Stomach (tissue), 4 donors: ENCODE measurements at regions not wholly inside any gene's neighbourhood (a gene's known extent, or its start where the extent isn't known, plus 50 kb on each side); places are given as distances from the start of the nearest gene placed in this dataset.

Experiments used
- EP300 ChIP-seq: sonication (generic); formaldehyde crosslinking; IDR thresholded peaks from one replicate; pipeline ENCODE4 v1.6.1; 2017; ENCODE audit warnings: antibody characterized with exemption
- POLR2AphosphoS5 ChIP-seq, 3 donors: sonication (generic); formaldehyde crosslinking; IDR thresholded peaks; one replicate each; pipeline ENCODE4 v1.6.1; 2016; ENCODE audit warnings: antibody characterized with exemption in 3 of 3
- TF ChIP-seq, protein P1 (sequence below), 7 experiments: fragments of 450-650 bp in 4 of 7; fragments of 200-600 bp in 3 of 7; sonication (generic) in 3 of 7; IDR thresholded peaks; one replicate each; pipeline ENCODE4 v1.5.1; 2016 to 2019; ENCODE audit warnings: antibody characterized with exemption in 7 of 7, control low read depth in 2 of 7, mild to moderate bottlenecking in 1 of 7

DNA sequence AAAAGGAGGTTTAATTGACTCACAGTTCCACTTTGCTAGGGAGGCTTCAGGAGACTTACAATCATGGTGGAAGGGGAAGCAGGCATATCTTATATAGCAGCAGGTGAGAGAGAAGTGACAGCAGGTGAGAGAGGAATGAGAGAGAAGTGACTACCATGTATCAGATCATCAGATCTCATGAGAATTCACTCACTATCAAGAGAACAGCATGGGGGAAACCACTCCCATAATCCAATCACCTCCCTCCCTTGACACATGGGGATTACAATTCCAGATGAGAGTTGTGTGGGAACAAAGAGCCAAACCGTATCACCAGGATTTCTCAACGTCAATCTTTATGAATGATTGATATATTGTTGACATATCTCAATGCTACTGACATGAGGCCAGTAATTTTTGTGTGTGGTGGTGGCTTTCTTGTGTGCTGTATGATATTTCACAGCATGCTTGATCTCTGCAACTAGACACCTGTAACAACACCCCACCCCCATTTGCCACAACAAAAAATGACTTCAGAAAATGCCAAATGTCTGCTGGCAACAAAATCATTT, 1470.9 kb upstream of the SEL1L start:
- TF ChIP-seq, protein P1, sequence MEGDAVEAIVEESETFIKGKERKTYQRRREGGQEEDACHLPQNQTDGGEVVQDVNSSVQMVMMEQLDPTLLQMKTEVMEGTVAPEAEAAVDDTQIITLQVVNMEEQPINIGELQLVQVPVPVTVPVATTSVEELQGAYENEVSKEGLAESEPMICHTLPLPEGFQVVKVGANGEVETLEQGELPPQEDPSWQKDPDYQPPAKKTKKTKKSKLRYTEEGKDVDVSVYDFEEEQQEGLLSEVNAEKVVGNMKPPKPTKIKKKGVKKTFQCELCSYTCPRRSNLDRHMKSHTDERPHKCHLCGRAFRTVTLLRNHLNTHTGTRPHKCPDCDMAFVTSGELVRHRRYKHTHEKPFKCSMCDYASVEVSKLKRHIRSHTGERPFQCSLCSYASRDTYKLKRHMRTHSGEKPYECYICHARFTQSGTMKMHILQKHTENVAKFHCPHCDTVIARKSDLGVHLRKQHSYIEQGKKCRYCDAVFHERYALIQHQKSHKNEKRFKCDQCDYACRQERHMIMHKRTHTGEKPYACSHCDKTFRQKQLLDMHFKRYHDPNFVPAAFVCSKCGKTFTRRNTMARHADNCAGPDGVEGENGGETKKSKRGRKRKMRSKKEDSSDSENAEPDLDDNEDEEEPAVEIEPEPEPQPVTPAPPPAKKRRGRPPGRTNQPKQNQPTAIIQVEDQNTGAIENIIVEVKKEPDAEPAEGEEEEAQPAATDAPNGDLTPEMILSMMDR (IDR thresholded peaks at IDR 0.05) = no peak
- TF ChIP-seq POLR2AphosphoS5 (IDR thresholded peaks at IDR 0.05) (no peak), EP300 (no peak)
